HepG2 (cell line): ENCODE measurements at regions not wholly inside any gene's neighbourhood (a gene's known extent, or its start where the extent isn't known, plus 50 kb on each side); places are given as distances from the start of the nearest gene placed in this dataset.
"Not testable (repeated sequence)": the region's sequence is repeated elsewhere in the genome, so short reads cannot be mapped to it uniquely, and the experiment has no call there.

Experiments
- BRCA1 ChIP-seq: sonication (generic); formaldehyde crosslinking; IDR thresholded peaks from 2 replicates; pipeline ENCODE4 v1.4.0; 2020; ENCODE audit warnings: missing genetic modification reagents
- CTCF ChIP-seq: sonication (generic); formaldehyde crosslinking; IDR thresholded peaks from 2 replicates; pipeline ENCODE4 v1.5.0; 2020; ENCODE audit warnings: mild to moderate bottlenecking, missing genetic modification reagents, moderate library complexity
- EZH2 ChIP-seq: conservative IDR thresholded peaks from 2 replicates; pipeline ENCODE4 v1.6.1; 2012; ENCODE audit warnings: mild to moderate bottlenecking, low read depth, low read length, moderate library complexity
- HNRNPH1 ChIP-seq: fragments of 200-400 bp; formaldehyde crosslinking; optimal IDR thresholded peaks from 2 replicates; pipeline ENCODE3; 2017; ENCODE audit warnings: mild to moderate bottlenecking, low read depth, low read length
- IRF2 ChIP-seq: IDR thresholded peaks from 2 replicates; pipeline ENCODE4 v1.6.1; 2018; ENCODE audit warnings: missing genetic modification reagents, missing compliant biosample characterization
- MXI1 ChIP-seq: IDR thresholded peaks from 3 replicates; pipeline ENCODE4 v1.6.1; 2012; ENCODE audit warnings: low read depth, low read length, inconsistent platforms, borderline replicate concordance
- POLR2A ChIP-seq, 2 experiments: IDR thresholded peaks; 2 replicates each; pipeline ENCODE4 v1.6.1; 2011; ENCODE audit warnings: low read depth in 2 of 2, low read length in 2 of 2, mild to moderate bottlenecking in 1 of 2, moderate library complexity in 1 of 2; ENCODE audit not compliant: insufficient read depth in 1 of 2
- RBM39 ChIP-seq: fragments of 200-400 bp; formaldehyde crosslinking; IDR thresholded peaks from one replicate; pipeline ENCODE4 v1.6.1; 2018; ENCODE audit warnings: antibody characterized with exemption, mild to moderate bottlenecking, low read depth, low read length; ENCODE audit not compliant: poor library complexity, severe bottlenecking
- RNF2 ChIP-seq: fragments of 450-650 bp; conservative IDR thresholded peaks from 2 replicates; pipeline ENCODE4 v1.6.1; 2016; ENCODE audit warnings: low read depth
- RXRA ChIP-seq: sonication (generic); formaldehyde crosslinking; IDR thresholded peaks from 2 replicates; pipeline ENCODE4 v1.5.1; 2020; ENCODE audit warnings: missing genetic modification reagents
- UBTF ChIP-seq: sonication (generic); formaldehyde crosslinking; IDR thresholded peaks from 2 replicates; pipeline ENCODE4 v1.4.0; 2020; ENCODE audit warnings: mild to moderate bottlenecking, missing genetic modification reagents
- ZNF431 ChIP-seq: sonication (generic); formaldehyde crosslinking; IDR thresholded peaks from 2 replicates; pipeline ENCODE4 v1.9.0; 2022; ENCODE audit warnings: missing genetic modification reagents, low read depth, mild to moderate bottlenecking, borderline replicate concordance
- ZNF773 ChIP-seq: sonication (generic); formaldehyde crosslinking; IDR thresholded peaks from 2 replicates; pipeline ENCODE4 v1.4.0; 2020; ENCODE audit warnings: missing genetic modification reagents, borderline replicate concordance
- TF ChIP-seq, protein P1 (sequence below): IDR thresholded peaks from 2 replicates; pipeline ENCODE4 v1.6.1; 2016; ENCODE audit warnings: missing compliant biosample characterization, missing genetic modification reagents, borderline replicate concordance

GRCh38 chr17:16843511-16843910, 128.4 kb downstream of the TNFRSF13B start:
- TF ChIP-seq EZH2; RBM39; RXRA; CTCF (CRISPR knock-in tag); HNRNPH1; ZNF431; MXI1; UBTF (CRISPR knock-in tag); ZNF773 (CRISPR knock-in tag); RNF2; IRF2; POLR2A (IDR thresholded peaks at IDR 0.05; ENCODE audit: insufficient read depth in 1 of 2, low read depth in 2 of 2, low read length in 2 of 2); BRCA1: not testable (repeated sequence)
- TF ChIP-seq, protein P1, sequence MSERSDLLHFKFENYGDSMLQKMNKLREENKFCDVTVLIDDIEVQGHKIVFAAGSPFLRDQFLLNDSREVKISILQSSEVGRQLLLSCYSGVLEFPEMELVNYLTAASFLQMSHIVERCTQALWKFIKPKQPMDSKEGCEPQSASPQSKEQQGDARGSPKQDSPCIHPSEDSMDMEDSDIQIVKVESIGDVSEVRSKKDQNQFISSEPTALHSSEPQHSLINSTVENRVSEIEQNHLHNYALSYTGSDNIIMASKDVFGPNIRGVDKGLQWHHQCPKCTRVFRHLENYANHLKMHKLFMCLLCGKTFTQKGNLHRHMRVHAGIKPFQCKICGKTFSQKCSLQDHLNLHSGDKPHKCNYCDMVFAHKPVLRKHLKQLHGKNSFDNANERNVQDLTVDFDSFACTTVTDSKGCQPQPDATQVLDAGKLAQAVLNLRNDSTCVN = not testable (repeated sequence)
